SK-N-SH (cell line): ENCODE measurements at regions not wholly inside any gene's neighbourhood (a gene's known extent, or its start where the extent isn't known, plus 50 kb on each side); places are given as distances from the start of the nearest gene placed in this dataset.

ENCODE experiments used
- CTCF ChIA-PET: fragments of 300-600, 350-600 bp; formaldehyde crosslinking; extraction: SDS; loops from one replicate; lab custom pipeline; 2021; lab: Yijun Ruan, JAX
- POLR2A ChIA-PET: fragments of 350-600 bp; sonication (Branson Sonifier 250); formaldehyde crosslinking; extraction: SDS; loops from one replicate; lab custom pipeline; 2020; ENCODE audit warnings: antibody characterized with exemption, inconsistent platforms; lab: Yijun Ruan, JAX
- DNase-seq: peaks from one replicate; pipeline ENCODE4 v3.0.0; 2012
- H2AFZ ChIP-seq: fragments of 200-600 bp; sonication (generic); 2 replicates; pipeline ENCODE4 v1.8.1; 2016; ENCODE audit warnings: antibody characterized with exemption, mild to moderate bottlenecking, low read depth
- H3F3A ChIP-seq: fragments of 200-600 bp; sonication (generic); replicated peaks from 2 replicates; pipeline ENCODE3; 2016; ENCODE audit warnings: antibody characterized with exemption, mild to moderate bottlenecking; ENCODE audit not compliant: insufficient read depth
- H3K27ac ChIP-seq, 2 experiments: fragments of 200-500 bp in 1 of 2; fragments of 200-600 bp in 1 of 2; sonication (Bioruptor generic) in 1 of 2; sonication (generic), shearing (Covaris generic) in 1 of 2; 2 replicates each; pipeline versions ENCODE4 v1.5.1 to v1.6.1; 2014 to 2016; ENCODE audit warnings: low read depth in 2 of 2, inconsistent platforms in 1 of 2, low read length in 1 of 2, mild to moderate bottlenecking in 1 of 2, mixed read lengths in 1 of 2
- H3K27me3 ChIP-seq: fragments of 200-600 bp; sonication (generic), shearing (Covaris generic); 2 replicates; pipeline ENCODE4 v1.6.1; 2016; ENCODE audit warnings: mixed run types; ENCODE audit not compliant: insufficient read depth
- H3K36me3 ChIP-seq, 2 experiments: fragments of 200-500 bp in 1 of 2; fragments of 200-600 bp in 1 of 2; sonication (Bioruptor generic) in 1 of 2; sonication (generic) in 1 of 2; replicated peaks in 1 of 2; 2 replicates each; pipeline versions ENCODE3 to v1.5.1; 2014 to 2016; ENCODE audit warnings: low read length in 1 of 2, mild to moderate bottlenecking in 1 of 2; ENCODE audit not compliant: insufficient read depth in 2 of 2, control insufficient read depth in 1 of 2
- H3K4me1 ChIP-seq, 2 experiments: fragments of 200-500 bp in 1 of 2; fragments of 200-600 bp in 1 of 2; sonication (Bioruptor generic) in 1 of 2; sonication (generic), shearing (Covaris generic) in 1 of 2; 2 replicates each; pipeline versions ENCODE4 v1.5.1 to v1.6.1; 2014 to 2016; ENCODE audit warnings: low read depth in 1 of 2, low read length in 1 of 2, mixed run types in 1 of 2; ENCODE audit not compliant: insufficient read depth in 2 of 2, control insufficient read depth in 1 of 2
- H3K4me2 ChIP-seq: fragments of 200-600 bp; sonication (generic), shearing (Covaris generic); 2 replicates; pipeline ENCODE4 v1.6.1; 2017; ENCODE audit warnings: mixed run types
- H3K4me3 ChIP-seq, 2 experiments: fragments of 200-500 bp in 1 of 2; fragments of 200-600 bp in 1 of 2; sonication (Bioruptor generic) in 1 of 2; sonication (generic), shearing (Covaris generic) in 1 of 2; 2 replicates each; pipeline versions ENCODE4 v1.5.1 to v1.8.1; 2014 to 2016; ENCODE audit warnings: low read depth in 2 of 2, inconsistent platforms in 1 of 2, low read length in 1 of 2, mild to moderate bottlenecking in 1 of 2, mixed read lengths in 1 of 2, moderate library complexity in 1 of 2
- H3K79me2 ChIP-seq: fragments of 200-600 bp; sonication (generic); 2 replicates; pipeline ENCODE4 v1.8.1; 2017; ENCODE audit warnings: mild to moderate bottlenecking; ENCODE audit not compliant: insufficient read depth
- H3K9ac ChIP-seq: fragments of 200-600 bp; sonication (generic); 2 replicates; pipeline ENCODE4 v1.6.1; 2017; ENCODE audit warnings: mixed run types
- H3K9me2 ChIP-seq: fragments of 200-600 bp; sonication (generic); 2 replicates; pipeline ENCODE4 v1.6.1; 2017; ENCODE audit warnings: mixed run types
- H3K9me3 ChIP-seq: fragments of 200-600 bp; sonication (generic); 2 replicates; pipeline ENCODE4 v1.6.1; 2017; ENCODE audit warnings: mixed run types, mild to moderate bottlenecking, moderate library complexity
- H4K20me1 ChIP-seq: fragments of 200-600 bp; sonication (generic); 2 replicates; pipeline ENCODE4 v1.6.1; 2017; ENCODE audit warnings: mild to moderate bottlenecking, mixed run types; ENCODE audit not compliant: insufficient read depth
- EP300 ChIP-seq, 2 experiments: IDR thresholded peaks; 2 replicates each; pipeline versions ENCODE4 v1.4.0 to v1.6.1; 2012; ENCODE audit warnings: borderline replicate concordance in 1 of 2, low read depth in 1 of 2, low read length in 1 of 2
- NFIC ChIP-seq: IDR thresholded peaks from 2 replicates; pipeline ENCODE4 v1.4.0; 2012; ENCODE audit warnings: borderline replicate concordance
- POLR2AphosphoS5 ChIP-seq: IDR thresholded peaks from 2 replicates; pipeline ENCODE4 v1.6.1; 2012; ENCODE audit warnings: low read depth, low read length
- RAD21 ChIP-seq: IDR thresholded peaks from 2 replicates; pipeline ENCODE4 v1.6.1; 2012; ENCODE audit warnings: mild to moderate bottlenecking, low read length
- REST ChIP-seq: IDR thresholded peaks from 2 replicates; pipeline ENCODE4 v1.6.1; 2012; ENCODE audit warnings: mild to moderate bottlenecking, low read depth, low read length, moderate library complexity
- WGBS: methylation state at CpG from one replicate; pipeline ENCODE4 v1.1.6; 2017; ENCODE audit warnings: low lambda C conversion rate; 5-methylcytosine and 5-hydroxymethylcytosine counted together
- TF ChIP-seq, protein P1 (sequence below): fragments of 150-350 bp; IDR thresholded peaks from 2 replicates; pipeline ENCODE4 v1.6.1; 2016; ENCODE audit warnings: mild to moderate bottlenecking, low read depth, low read length

- no peak for TF ChIP-seq POLR2AphosphoS5
- Histone ChIP-seq H3K79me2 (no peaks in the 10 kb centered on the region), H3K9ac (no peak overlapping the region), H3F3A (no peaks in the 10 kb centered on the region), H3K36me3 (no peaks in the 10 kb centered on the region), H4K20me1 (no peaks in the 10 kb centered on the region), H3K4me3 (no peak overlapping the region), H3K27ac (no peak overlapping the region), H3K9me3 (no peaks in the 10 kb centered on the region), H3K9me2 (no peaks in the 10 kb centered on the region), H3K4me1 (no peaks in the 10 kb centered on the region), H3K4me2 (no peak overlapping the region), H3K27me3 (no peaks in the 10 kb centered on the region), H2AFZ (no peak overlapping the region)
- CTCF ChIA-PET = interaction anchor here (0.8 to 1.0 kb wide), 2 partner anchors 36 to 116 kb away, joined by 3 read pairs; no protein-coding TSS in a partner anchor
- POLR2A ChIA-PET = no interaction called here
- WGBS = 13% methylated on average over 1 of the region's 1 CpG
- no peak for DNase-seq
These were observed 301.8 kb upstream of the NRIP1 start for GRCh38 chr21:15366555-15366954.

DNA sequence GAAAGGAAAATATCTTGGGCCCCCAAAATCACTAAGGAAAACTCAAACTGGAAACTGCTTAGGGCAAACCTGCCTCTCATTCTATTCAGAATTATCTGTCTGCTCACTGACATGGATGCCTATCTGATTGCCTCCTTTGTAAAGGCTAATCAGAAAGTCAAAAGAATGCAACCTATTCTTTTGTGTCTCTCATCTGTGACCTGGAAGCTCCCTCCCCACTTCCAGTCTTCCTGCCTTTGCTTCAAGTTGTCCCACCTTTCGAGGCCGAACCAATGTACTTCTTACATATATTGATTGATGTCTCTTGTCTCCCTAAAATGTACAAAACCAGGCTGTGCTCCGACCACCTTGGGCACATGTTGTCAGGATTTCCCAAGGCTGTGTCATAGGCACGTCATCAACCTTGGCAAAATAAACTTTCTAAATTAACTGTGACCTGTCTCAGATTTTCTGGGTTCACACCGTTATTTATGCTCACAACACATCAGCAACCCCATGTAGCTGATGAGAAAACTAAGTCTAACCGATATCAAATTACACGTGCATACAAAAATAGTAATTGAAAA is 302.3 kb upstream of the NRIP1 start:
- Histone ChIP-seq H3K4me3 (no peak overlapping the region), H3K79me2 (no peaks in the 10 kb centered on the region), H3K9me2 (no peaks in the 10 kb centered on the region), H3K36me3 (no peaks in the 10 kb centered on the region), H3K9me3 (no peaks in the 10 kb centered on the region), H2AFZ (no peak overlapping the region), H3K27ac (no peak overlapping the region), H3K4me2 (no peak overlapping the region), H3K9ac (no peak overlapping the region), H4K20me1 (no peaks in the 10 kb centered on the region), H3F3A (no peaks in the 10 kb centered on the region), H3K4me1 (no peaks in the 10 kb centered on the region), H3K27me3 (no peaks in the 10 kb centered on the region)
- DNase-seq = no peak
- ChIA-PET POLR2A (no interaction called here), CTCF (interaction anchor here (0.8 to 1.0 kb wide), 2 partner anchors 36 to 115 kb away, joined by 3 read pairs; no protein-coding TSS in a partner anchor)
- TF ChIP-seq REST (no peak), EP300 (IDR thresholded peaks at IDR 0.05; ENCODE audit: borderline replicate concordance in 1 of 2, low read depth in 1 of 2, low read length in 1 of 2) (no peak), RAD21 (no peak), NFIC (no peak)
- TF ChIP-seq, protein P1, sequence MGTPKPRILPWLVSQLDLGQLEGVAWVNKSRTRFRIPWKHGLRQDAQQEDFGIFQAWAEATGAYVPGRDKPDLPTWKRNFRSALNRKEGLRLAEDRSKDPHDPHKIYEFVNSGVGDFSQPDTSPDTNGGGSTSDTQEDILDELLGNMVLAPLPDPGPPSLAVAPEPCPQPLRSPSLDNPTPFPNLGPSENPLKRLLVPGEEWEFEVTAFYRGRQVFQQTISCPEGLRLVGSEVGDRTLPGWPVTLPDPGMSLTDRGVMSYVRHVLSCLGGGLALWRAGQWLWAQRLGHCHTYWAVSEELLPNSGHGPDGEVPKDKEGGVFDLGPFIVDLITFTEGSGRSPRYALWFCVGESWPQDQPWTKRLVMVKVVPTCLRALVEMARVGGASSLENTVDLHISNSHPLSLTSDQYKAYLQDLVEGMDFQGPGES = no peak
- 6% methylated on average over 7 of the region's 7 CpGs for WGBS
